NAMALWA (cell line): ENCODE measurements at regions not wholly inside any gene's neighbourhood (a gene's known extent, or its start where the extent isn't known, plus 50 kb on each side); places are given as distances from the start of the nearest gene placed in this dataset.
"Not testable (repeated sequence)": the region's sequence is repeated elsewhere in the genome, so short reads cannot be mapped to it uniquely, and the experiment has no call there.

ENCODE experiments used
- DNase-seq: peaks from one replicate; pipeline ENCODE4 v3.0.0-alpha.2; 2015; ENCODE audit warnings: low spot score

DNA sequence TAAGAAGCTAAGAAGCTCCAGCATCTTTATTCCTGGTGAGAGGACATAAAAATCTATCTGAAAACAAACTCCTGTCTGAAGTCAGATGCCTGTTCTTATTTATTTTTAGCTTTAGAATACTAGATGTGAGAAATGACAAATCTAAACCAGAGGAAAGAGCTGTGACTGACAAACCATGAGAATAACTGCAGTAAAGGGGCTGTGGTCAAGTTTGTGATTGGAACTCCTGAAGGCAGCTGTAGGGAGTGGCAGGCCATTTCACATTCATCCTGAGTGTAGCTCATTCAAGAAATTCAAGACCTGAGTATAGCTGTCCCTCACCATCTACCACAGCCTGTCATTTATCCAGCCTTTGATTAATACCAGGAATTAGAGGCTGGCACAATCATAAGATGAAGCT, 718.8 kb downstream of the BRINP1 start:
- DNase-seq = no peak

- no peak for DNase-seq
Measured at GRCh38 chr9:118651511-118651910, 717.7 kb downstream of the BRINP1 start.

- no peak for DNase-seq
Measured at GRCh38 chr9:118652258-118652657, 717.0 kb downstream of the BRINP1 start.

- no peak for DNase-seq
Measured at GRCh38 chr9:118652912-118653311, 716.3 kb downstream of the BRINP1 start.

GRCh38 chr9:118659011-118659410, 710.2 kb downstream of the BRINP1 start:
- no peak for DNase-seq

DNA sequence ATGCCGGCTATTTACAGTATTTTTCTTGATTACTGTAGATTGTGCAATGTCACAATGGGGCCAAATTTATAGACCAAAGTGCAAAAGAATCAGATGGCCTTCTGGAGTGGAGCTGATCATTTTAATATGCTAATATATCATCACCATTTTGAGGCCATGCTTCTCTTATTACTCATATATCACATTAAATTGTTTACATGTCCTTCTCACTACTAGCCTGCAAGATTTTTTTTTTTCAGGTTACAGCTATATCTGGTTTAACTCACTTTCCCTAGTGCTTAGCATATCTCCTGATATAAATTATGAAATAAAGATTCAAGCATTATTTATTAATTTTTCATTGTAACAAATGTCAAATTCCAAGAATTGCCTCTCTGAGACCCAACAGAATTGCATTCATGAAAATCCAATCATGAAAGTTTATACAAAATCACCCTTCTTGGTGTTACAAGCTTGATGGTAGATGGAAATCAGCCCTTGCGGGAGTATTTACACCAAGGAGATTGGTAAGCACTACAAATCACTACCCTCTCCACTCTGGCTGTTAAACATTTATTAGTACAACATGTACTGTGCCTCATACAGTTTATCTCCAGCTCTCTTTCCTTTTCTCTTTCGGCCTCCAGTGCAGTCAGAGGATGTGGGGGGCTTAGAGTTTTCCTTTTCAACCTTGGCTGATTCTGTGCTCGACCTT, 703.9 kb downstream of the BRINP1 start:
- no peak for DNase-seq

- no peak for DNase-seq
Measured at GRCh38 chr9:118670011-118670953, 699.0 kb downstream of the BRINP1 start.

DNA sequence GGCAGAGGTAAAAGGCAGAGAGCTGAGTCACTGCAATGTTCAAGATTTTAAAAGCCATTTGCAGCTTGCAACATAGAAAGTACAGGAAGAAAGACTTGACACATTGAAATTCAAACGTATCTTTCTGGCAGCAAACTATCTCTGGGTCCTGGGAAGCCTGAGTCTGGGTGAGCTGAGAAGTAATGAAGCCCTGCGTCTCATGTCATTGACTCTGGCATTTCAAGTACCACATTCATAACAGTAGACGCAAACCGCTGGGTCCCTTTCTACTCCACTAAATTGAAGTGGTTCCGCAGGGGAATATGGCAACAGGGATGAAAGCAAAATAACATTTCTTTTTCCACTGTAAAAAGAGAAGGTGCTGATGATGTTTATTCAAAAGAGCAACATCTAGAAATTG, 694.3 kb downstream of the BRINP1 start:
- no peak for DNase-seq

GRCh38 chr9:118677936-118678653, 691.1 kb downstream of the BRINP1 start:
- not testable (repeated sequence) for DNase-seq

DNA sequence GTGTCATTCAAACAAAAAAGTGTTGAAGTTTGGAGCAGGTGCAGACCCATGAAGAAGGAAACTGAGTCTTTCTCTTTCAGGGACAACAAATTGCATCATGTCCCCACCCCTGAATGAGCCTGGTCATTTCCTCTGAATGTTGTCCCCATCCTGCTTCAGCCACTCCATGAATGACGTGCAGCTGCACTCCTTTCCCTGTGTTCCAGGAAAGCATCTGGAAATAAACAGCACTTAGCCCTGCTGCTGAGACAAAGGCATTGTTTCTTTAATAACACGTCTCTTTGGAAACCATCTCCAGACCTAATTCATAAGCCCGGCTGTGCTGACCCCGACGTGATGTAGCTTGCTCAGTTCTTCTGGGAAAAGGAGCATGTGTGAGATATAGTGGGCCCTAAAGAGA, 682.3 kb downstream of the BRINP1 start:
- no peak for DNase-seq

- DNase-seq = no peak
Measured at GRCh38 chr9:118689280-118689679, 680.0 kb downstream of the BRINP1 start.

DNA sequence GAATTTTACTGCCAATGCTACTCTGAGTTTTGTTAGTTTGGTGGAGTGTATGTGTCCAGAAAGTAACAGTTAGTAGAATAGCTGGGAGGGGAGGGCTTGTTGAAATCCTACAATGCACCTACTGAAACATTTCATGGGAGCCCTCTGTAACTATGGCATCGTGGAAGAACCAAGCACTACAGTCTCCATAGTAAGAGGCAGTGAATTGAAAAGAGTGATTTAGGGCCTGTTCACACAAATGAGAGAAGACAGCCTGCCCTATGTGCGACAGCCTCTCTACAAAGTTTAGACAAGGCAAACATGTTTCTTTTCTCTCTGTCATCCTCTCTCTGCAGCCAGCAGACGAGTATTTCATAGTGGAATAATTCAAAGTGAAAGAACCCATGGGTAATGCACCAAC, 676.6 kb downstream of the BRINP1 start:
- DNase-seq = no peak

GRCh38 chr9:118693645-118694044, 675.6 kb downstream of the BRINP1 start:
- DNase-seq = no peak

DNA sequence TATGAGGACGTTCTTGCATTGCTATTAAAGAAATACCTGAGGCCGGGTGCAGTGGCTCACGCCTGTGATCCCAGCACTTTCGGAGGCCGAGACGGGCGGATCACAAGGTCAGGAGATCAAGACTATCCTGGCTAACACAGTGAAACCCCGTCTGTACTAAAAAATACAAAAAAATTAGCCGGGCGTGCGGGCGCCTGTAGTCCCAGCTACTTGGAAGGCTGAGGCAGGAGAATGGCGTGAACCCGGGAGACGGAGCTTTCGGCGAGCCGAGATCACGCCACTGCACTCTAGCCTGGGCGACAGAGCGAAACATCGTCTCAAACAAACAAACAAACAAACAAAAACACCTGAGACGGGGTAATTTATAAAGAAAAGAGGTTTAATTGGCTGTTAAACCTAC, 674.0 kb downstream of the BRINP1 start:
- DNase-seq = not testable (repeated sequence)

GRCh38 chr9:118701985-118702384, 667.2 kb downstream of the BRINP1 start:
- no peak for DNase-seq

DNA sequence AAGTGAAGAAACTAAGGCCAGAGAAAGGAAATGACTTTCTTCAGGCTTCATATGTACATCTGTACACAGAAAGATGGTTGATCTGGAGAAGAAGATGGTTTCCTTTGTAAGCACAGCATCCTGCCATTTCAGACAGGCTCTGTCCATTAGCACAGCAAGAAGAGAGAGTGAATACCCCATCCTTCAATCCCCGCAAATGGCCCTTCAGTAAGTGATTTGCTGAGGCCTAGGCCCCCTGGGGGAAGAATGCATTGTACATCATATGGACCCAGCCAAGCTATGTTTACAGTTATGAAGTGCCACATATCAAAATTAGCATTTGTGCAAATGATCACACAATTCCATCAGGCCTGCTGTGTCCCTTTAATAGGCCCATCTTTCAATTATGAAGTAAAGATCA, 657.4 kb downstream of the BRINP1 start:
- DNase-seq = no peak

DNA sequence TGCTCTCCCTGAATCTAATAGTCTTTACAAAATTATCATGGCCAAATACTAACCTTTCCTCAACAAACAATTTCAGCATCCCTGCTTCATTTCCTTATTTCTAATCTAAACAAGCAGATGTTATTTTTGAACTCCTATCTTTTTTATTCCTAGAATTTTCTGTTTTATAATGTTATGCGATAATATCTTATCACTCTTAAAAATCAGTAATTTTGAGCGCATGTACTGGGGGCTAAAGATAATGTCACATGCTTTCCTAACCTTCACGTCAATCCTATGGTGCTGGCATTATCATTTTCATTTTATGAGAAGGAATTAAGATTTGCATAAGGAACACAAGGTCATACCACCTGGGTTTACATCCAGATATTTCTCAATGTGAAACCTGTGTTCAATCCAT, 648.0 kb downstream of the BRINP1 start:
- DNase-seq = no peak

DNA sequence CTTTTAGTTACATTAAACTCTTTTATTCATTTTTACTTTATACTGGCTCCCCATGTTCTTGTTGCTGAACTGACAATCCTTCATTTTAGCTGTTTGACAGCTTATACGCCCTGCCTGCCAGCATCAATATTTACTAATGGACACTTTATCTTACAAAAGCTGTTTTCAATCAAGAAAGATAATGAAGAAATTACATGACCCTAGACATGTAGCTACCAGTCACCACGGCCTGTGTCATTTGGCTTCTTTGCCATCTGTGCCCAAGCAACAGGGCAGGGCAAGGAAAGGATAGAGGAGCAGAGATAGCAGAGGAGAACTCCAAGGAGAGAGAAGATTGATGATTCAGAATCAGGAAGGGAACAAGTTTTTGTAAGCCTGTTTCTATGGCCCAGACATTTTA, 647.3 kb downstream of the BRINP1 start:
- DNase-seq = no peak

DNA sequence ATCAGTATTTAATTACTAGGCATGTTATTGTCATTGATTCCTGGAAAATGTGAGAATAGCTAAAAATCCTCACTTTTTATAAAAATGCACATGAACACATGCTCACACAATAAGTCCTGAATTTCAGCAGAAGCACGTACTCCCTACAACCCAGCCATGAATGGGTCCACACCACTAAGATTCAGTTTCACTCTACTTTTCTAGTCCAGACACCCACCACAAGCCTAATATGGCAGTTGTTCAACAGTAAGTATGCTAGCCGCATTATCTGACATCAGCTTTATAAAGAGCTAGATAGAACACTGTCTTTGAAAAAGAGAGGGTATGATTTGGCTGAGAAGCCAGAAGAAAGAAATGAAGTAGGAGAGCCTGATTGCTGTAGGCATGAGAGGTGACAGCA, 639.3 kb downstream of the BRINP1 start:
- no peak for DNase-seq

- no peak for DNase-seq
Measured at GRCh38 chr9:118732998-118733397, 636.2 kb downstream of the BRINP1 start.

DNA sequence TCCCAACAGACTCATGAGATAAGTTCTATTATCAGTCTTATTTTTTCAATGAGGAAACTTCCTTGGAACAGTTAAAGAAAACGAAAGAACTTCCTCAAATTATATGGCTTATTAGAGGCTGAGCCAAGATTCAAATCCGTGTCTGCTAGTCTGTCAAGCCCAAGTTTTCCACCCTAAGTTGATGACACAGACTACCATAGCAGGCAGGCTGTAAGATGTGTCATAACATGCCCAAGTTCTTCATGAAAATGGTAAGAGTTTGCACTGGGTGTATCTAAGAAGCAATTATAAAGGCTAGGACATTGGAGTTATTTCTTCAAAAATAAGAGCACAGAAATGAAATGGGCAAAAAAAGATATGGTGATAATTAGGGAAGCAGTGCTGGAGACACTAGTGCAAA, 634.5 kb downstream of the BRINP1 start:
- no peak for DNase-seq

DNA sequence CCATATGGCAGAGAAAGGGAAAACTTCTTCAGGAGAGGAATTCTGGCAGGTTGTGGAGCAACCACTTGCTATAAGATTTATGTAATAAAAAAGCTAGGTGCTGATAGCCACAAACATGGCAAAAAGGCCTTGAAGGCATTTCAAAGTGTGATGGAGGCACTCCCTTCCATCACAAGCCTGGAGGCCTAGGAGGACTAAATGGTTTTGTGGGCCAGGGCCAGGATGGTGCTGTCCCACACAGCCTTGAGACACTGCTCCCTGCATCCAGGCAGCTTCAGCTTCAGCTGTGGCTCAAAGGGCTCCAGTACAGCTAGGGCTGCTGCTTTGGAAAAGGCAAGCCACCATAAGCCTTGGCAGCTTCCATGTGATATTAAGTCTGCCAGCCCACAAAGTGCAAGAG, 632.8 kb downstream of the BRINP1 start:
- DNase-seq = no peak
